ENCODE measurements at regions not wholly inside any gene's neighbourhood (a gene's known extent, or its start where the extent isn't known, plus 50 kb on each side); places are given as distances from the start of the nearest gene placed in this dataset.

- no peak for DNase-seq (ENCODE audit: low read depth)
Observed at GRCh38 chr3:14590569-14590968, 50.4 kb upstream of the GRIP2 start.

- DNase-seq (ENCODE audit: low read depth) = no peak
Observed at GRCh38 chr3:14592390-14592789, 52.2 kb upstream of the GRIP2 start.

GRCh38 chr3:14592836-14593235 is 52.7 kb upstream of the GRIP2 start:
- no peak for DNase-seq (ENCODE audit: low read depth)

DNA sequence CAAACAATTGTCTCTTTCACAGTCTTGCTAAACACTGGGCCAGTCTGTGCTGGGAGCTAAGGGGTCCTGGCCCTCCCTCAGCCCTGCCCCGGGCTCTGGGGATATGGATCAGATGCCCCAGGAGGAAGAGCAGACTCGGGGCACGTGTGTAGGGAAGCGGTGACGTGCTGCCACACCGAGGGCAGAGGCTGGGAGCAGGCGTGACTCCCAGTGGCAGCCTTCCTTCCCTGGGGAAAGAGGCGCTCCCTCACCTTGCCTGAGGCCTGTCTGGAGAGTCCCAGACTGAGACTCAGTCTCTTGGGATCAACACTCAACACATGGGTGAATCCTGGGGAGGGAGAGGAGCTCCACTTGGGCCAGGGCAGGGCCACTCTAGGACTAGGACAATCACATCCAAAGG is 54.1 kb upstream of the GRIP2 start:
- no peak for DNase-seq (ENCODE audit: low read depth)

DNA sequence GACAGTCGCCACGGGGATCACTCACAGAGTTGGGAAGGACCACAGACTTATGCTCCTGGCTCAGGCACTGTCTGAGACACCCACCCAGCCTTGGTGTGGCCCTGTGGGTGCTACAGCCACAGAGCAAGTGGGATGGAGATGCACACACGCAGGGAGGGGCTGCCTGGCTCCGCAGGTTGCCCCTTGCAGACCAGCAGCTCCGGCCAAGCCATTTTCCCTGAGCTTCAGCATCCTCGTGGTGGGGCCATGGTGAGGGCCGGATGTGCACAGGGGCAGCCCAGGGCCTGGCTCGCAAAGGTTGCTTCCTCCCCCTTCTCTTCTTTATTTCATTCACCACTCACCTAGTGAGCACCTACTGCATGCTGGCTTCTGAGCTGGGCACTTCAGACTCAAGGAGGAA is 55.4 kb upstream of the GRIP2 start:
- DNase-seq (ENCODE audit: low read depth) = no peak

DNA sequence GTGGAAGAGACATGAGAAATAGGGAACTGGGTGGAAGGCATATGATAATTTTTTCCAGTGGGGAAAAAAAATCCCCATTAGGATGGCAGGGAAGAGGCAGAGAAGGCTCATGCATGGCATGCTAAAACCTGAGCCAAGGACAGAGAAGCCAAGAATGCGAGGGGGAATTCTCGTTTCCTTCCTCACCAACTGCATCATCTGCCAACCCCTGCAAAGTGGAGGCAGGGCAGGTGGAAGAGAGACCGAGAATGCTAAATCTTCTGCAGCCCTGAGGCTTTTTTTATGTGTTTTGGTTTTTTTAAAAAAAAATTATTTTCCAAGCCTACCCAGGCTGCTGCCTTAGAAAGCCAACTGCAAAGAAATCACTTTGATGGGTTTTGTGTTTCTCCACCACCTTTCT is 54.3 kb upstream of the CCDC174 start:
- DNase-seq (ENCODE audit: low read depth) = no peak

- DNase-seq (ENCODE audit: low read depth) = peak; percentile 44
Observed at GRCh38 chr3:14598143-14598569, 53.4 kb upstream of the CCDC174 start.

GRCh38 chr3:14599488-14599887 is 52.1 kb upstream of the CCDC174 start:
- no peak for DNase-seq (ENCODE audit: low read depth)

- DNase-seq (ENCODE audit: low read depth) = no peak
Observed at GRCh38 chr3:14600075-14600474, 51.5 kb upstream of the CCDC174 start.

DNA sequence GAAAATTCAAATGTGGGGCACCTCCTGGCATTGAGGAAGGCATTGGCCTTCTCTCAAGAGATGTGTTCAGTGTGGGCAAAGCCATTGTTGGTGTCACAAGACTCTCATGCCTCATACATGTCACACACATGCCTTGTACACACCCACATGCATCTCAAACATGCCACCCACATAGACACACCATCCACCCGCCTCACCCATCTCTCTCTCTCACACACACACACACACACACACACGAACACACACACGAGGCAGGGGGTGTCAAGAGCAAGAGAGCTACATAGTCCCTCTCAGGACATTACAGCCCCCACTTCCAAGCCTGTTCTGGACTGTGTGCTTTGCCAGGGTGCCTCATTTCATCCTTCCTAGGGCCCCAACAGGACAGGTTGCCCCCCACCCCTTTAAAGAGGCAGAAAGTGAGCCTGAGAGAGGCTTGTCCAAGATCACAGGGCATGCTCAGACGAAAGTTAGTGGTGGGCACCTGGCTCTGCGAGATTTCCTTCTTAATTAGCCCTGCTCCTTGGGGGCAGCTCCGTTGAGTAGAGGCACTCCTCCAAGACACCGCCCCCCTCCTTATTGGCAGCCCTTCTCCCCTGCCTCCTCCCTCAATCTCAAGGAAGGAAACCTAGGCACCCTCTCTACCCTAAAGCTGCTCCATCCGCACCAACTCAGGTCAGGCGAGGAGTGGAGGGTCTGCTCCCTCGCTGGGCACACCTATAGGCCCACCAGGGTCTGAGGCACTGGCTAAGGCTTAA is 50.5 kb upstream of the CCDC174 start:
- no peak for DNase-seq (ENCODE audit: low read depth)

- no peak for DNase-seq (ENCODE audit: low read depth)
Observed at GRCh38 chr3:14601692-14602005, 49.9 kb upstream of the CCDC174 start.

All from iris pigment epithelial cell (primary cell).